ENCODE measurements at regions not wholly inside any gene's neighbourhood (a gene's known extent, or its start where the extent isn't known, plus 50 kb on each side); places are given as distances from the start of the nearest gene placed in this dataset.
A peak's percentile ranks its signal among the peaks of the same experiment; 100 is the strongest.

GRCh38 chr14:76647697-76648298 lies 113.5 kb upstream of the VASH1 start:
- no peak for TF ChIP-seq EZH2 (IDR thresholded peaks at IDR 0.05; ENCODE audit: insufficient read depth, poor library complexity, severe bottlenecking)
- no peak for TF ChIP-seq EZH2phosphoT487 (IDR thresholded peaks at IDR 0.05; ENCODE audit: insufficient read depth, low read depth)
- H3K27me3 ChIP-seq (replicated peaks; ENCODE audit: insufficient read depth): 0 out of 2 replicates have a peak, but pooled peaks cover 5% of the 10 kb centered on the region
- in situ Hi-C loops (cut with MboI): loop anchor here (25.0 kb wide), 1 partner anchor 585 kb away; no protein-coding TSS in a partner anchor
- H3K4me1 ChIP-seq (ENCODE audit: insufficient read depth): no peaks in the 10 kb centered on the region
- H3K9me2 ChIP-seq (ENCODE audit: insufficient read depth): no peaks in the 10 kb centered on the region
- H3K4me2 ChIP-seq (ENCODE audit: unreplicated experiment): no peak overlapping the region
- H3K79me2 ChIP-seq (ENCODE audit: insufficient read depth): no peaks in the 10 kb centered on the region
- 59 to 68% methylated on average over 7 of the region's 7 CpGs for WGBS, 2 experiments (ENCODE audit: low coverage in 1 of 2, low lambda C conversion rate in 2 of 2, missing lambda C conversion rate in 2 of 2)
- no peaks in the 10 kb centered on the region for H4K20me1 ChIP-seq (ENCODE audit: insufficient read depth)
- H2AFZ ChIP-seq: no peak overlapping the region
- H3K9me3 ChIP-seq (ENCODE audit: low read depth): no peaks in the 10 kb centered on the region
- no peak overlapping the region for H3K27ac ChIP-seq
- H3F3A ChIP-seq (ENCODE audit: insufficient read depth): no peaks in the 10 kb centered on the region
- H3K9ac ChIP-seq: no peak overlapping the region
- H3K36me3 ChIP-seq (ENCODE audit: low read depth): no peaks in the 10 kb centered on the region
- peak; percentile 81 for DNase-seq
- no peak overlapping the region for H3K4me3 ChIP-seq

- no peaks in the 10 kb centered on the region for H3F3A ChIP-seq (ENCODE audit: insufficient read depth)
- H2AFZ ChIP-seq: no peak overlapping the region
- no peak overlapping the region for H3K4me2 ChIP-seq (ENCODE audit: unreplicated experiment)
- H3K4me3 ChIP-seq: no peak overlapping the region
- peaks cover 6% of the 10 kb centered on the region; the same call in 1 of the 2 replicates for H3K27me3 ChIP-seq (replicated peaks; ENCODE audit: insufficient read depth)
- no peaks in the 10 kb centered on the region for H3K36me3 ChIP-seq (ENCODE audit: low read depth)
- H3K9me2 ChIP-seq (ENCODE audit: insufficient read depth): no peaks in the 10 kb centered on the region
- no peaks in the 10 kb centered on the region for H3K79me2 ChIP-seq (ENCODE audit: insufficient read depth)
- H3K9ac ChIP-seq: no peak overlapping the region
- 56 to 67% methylated on average over 3 of the region's 3 CpGs for WGBS, 2 experiments (ENCODE audit: low coverage in 1 of 2, low lambda C conversion rate in 2 of 2, missing lambda C conversion rate in 2 of 2)
- H4K20me1 ChIP-seq (ENCODE audit: insufficient read depth): no peaks in the 10 kb centered on the region
- H3K27ac ChIP-seq: no peak overlapping the region
- in situ Hi-C loops (cut with MboI): no loop called here
- H3K4me1 ChIP-seq (ENCODE audit: insufficient read depth): no peaks in the 10 kb centered on the region
- TF ChIP-seq EZH2 (IDR thresholded peaks at IDR 0.05; ENCODE audit: insufficient read depth, poor library complexity, severe bottlenecking) (no peak), EZH2phosphoT487 (IDR thresholded peaks at IDR 0.05; ENCODE audit: insufficient read depth, low read depth) (no peak)
- no peaks in the 10 kb centered on the region for H3K9me3 ChIP-seq (ENCODE audit: low read depth)
- DNase-seq: no peak
These were observed 109.7 kb upstream of the VASH1 start for GRCh38 chr14:76651410-76652055.

GRCh38 chr14:76653875-76654572 lies 107.2 kb upstream of the VASH1 start:
- Histone ChIP-seq H2AFZ (no peak overlapping the region), H4K20me1 (ENCODE audit: insufficient read depth) (no peaks in the 10 kb centered on the region), H3K9me3 (ENCODE audit: low read depth) (no peaks in the 10 kb centered on the region), H3K27ac (no peak overlapping the region), H3F3A (ENCODE audit: insufficient read depth) (no peaks in the 10 kb centered on the region), H3K4me3 (no peak overlapping the region), H3K79me2 (ENCODE audit: insufficient read depth) (no peaks in the 10 kb centered on the region), H3K9ac (no peak overlapping the region), H3K27me3 (replicated peaks; ENCODE audit: insufficient read depth) (peaks cover 6% of the 10 kb centered on the region; the same call in 1 of the 2 replicates), H3K36me3 (ENCODE audit: low read depth) (no peaks in the 10 kb centered on the region), H3K4me2 (ENCODE audit: unreplicated experiment) (no peak overlapping the region), H3K9me2 (ENCODE audit: insufficient read depth) (no peaks in the 10 kb centered on the region), H3K4me1 (ENCODE audit: insufficient read depth) (no peaks in the 10 kb centered on the region)
- 27 to 29% methylated on average over 8 of the region's 8 CpGs for WGBS, 2 experiments (ENCODE audit: low coverage in 1 of 2, low lambda C conversion rate in 2 of 2, missing lambda C conversion rate in 2 of 2)
- in situ Hi-C loops (cut with MboI): no loop called here
- no peak for DNase-seq
- no peak for TF ChIP-seq EZH2phosphoT487 (IDR thresholded peaks at IDR 0.05; ENCODE audit: insufficient read depth, low read depth)
- no peak for TF ChIP-seq EZH2 (IDR thresholded peaks at IDR 0.05; ENCODE audit: insufficient read depth, poor library complexity, severe bottlenecking)

GRCh38 chr14:76654573-76655108 lies 106.6 kb upstream of the VASH1 start:
- Histone ChIP-seq H3K79me2 (ENCODE audit: insufficient read depth) (no peaks in the 10 kb centered on the region), H3K27ac (no peak overlapping the region), H3K36me3 (ENCODE audit: low read depth) (no peaks in the 10 kb centered on the region), H3K4me2 (ENCODE audit: unreplicated experiment) (no peak overlapping the region), H3K9me3 (ENCODE audit: low read depth) (no peaks in the 10 kb centered on the region), H3F3A (ENCODE audit: insufficient read depth) (no peaks in the 10 kb centered on the region), H4K20me1 (ENCODE audit: insufficient read depth) (no peaks in the 10 kb centered on the region), H3K9ac (no peak overlapping the region), H3K4me1 (ENCODE audit: insufficient read depth) (no peaks in the 10 kb centered on the region), H3K9me2 (ENCODE audit: insufficient read depth) (no peaks in the 10 kb centered on the region), H2AFZ (no peak overlapping the region), H3K27me3 (replicated peaks; ENCODE audit: insufficient read depth) (peaks cover 6% of the 10 kb centered on the region; the same call in 1 of the 2 replicates), H3K4me3 (no peak overlapping the region)
- in situ Hi-C loops (cut with MboI): no loop called here
- no peak for DNase-seq
- 10 to 17% methylated on average over 10 of the region's 10 CpGs for WGBS, 2 experiments (ENCODE audit: low coverage in 1 of 2, low lambda C conversion rate in 2 of 2, missing lambda C conversion rate in 2 of 2)
- TF ChIP-seq EZH2phosphoT487 (IDR thresholded peaks at IDR 0.05; ENCODE audit: insufficient read depth, low read depth) (no peak), EZH2 (IDR thresholded peaks at IDR 0.05; ENCODE audit: insufficient read depth, poor library complexity, severe bottlenecking) (no peak)

All from GM23248 (cell line).